ENCODE measurements at regions not wholly inside any gene's neighbourhood (a gene's known extent, or its start where the extent isn't known, plus 50 kb on each side); places are given as distances from the start of the nearest gene placed in this dataset.
"Not testable (repeated sequence)": the region's sequence is repeated elsewhere in the genome, so short reads cannot be mapped to it uniquely, and the experiment has no call there.

DNA sequence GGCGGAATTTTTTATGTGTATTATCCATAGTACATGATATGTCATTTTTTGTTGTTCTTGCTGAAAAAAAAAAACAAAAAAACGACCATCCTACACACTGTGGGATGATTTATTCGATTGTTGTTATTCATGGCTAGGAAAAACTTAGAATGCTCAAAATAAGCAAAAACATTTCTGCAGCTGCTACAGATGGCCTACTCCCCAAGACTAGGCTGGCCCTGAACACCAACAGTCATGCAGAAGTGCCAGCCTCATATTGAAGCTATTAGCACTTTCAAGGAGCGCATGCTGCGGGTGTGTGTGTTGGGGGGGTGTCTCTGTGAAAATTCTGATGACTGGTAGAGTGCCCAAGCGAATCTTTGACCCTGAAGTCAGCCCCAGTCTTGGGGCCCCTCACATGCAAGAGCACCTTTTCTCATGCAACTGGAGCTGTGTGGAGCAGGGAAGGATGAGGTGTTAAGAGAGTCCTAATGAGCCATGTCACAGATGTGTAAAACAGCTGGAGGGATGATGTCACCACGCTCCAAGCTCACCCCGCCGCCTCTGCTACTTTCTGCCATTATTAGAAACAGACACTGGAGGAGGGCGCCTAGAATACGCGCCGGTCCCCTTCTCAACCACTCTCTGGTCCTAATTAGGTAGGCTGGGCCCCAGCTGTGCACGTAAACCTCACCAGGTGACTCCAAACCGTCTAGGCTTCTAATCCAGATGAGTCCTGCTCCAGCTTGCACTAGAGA lies 61.0 kb upstream of the SMIM23 start:
- no peak for DNase-seq

DNA sequence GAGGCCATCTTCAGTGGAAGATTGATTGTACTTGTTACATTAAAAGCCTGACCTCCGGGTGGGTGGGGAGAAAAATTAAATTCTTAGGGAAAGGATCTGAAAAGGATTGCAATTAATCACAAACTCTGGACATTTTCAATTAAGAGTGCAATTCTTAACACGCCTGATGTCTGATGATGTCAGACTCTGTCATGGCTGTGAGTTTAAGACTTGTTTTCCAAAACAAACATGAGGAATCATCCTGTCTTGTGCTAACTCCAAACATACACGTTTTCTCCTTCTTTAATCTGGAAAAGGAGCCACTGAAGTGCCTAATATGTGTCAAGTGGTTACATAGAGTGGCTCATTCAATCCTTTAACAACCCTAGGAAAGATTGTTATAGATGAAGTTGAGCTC lies 60.4 kb upstream of the SMIM23 start:
- DNase-seq = no peak

- DNase-seq = not testable (repeated sequence)
Measured at GRCh38 chr5:171726819-171727218, 58.8 kb upstream of the SMIM23 start.

DNA sequence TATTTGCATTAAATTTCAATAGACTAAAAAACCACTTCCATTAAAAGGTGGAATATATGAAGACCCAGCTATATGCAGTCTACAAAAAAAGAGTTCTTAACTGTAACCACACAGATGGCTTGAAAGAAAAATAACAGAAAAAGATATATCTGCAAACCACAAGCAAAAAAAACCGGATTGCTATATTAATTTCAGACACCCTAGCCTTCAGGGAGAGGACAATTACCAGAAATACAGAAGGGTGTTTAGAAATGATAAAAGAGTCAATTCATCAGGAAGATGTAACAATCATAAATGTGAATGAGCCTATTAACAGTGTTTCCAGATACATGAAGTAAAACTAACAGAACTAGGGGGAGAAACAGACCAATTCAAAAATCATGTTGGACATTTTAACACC lies 56.9 kb upstream of the SMIM23 start:
- DNase-seq = no peak

Data from HCEC 1CT (cell line).